ENCODE measurements at regions not wholly inside any gene's neighbourhood (a gene's known extent, or its start where the extent isn't known, plus 50 kb on each side); places are given as distances from the start of the nearest gene placed in this dataset.

GRCh38 chr16:86080131-86080875, 181.3 kb downstream of the IRF8 start:
- intact Hi-C loops (cut with DNase I; ENCODE audit: low total_unique reads) = no loop called here
- H3K4me1 ChIP-seq = no peaks in the 10 kb centered on the region
- no peaks in the 10 kb centered on the region for H3K9me3 ChIP-seq
- TF ChIP-seq EP300 (IDR thresholded peaks at IDR 0.05) = no peak
- no peak for TF ChIP-seq CTCF (IDR thresholded peaks at IDR 0.05)
- no peak for TF ChIP-seq POLR2AphosphoS5 (IDR thresholded peaks at IDR 0.05)
- TF ChIP-seq POLR2A (IDR thresholded peaks at IDR 0.05) = no peak
- no peak for DNase-seq
- peaks cover 0 to 9% (median 7%) of the 10 kb centered on the region in 3 donors for H3K27me3 ChIP-seq
- 42 to 53% (median 50%) methylated on average over 13 of the region's 13 CpGs for WGBS, 5 donors
- no peak overlapping the region for H3K4me3 ChIP-seq
- no peak overlapping the region for H3K27ac ChIP-seq
- H3K36me3 ChIP-seq = no peaks in the 10 kb centered on the region

GRCh38 chr16:86080982-86081381, 182.0 kb downstream of the IRF8 start:
- WGBS, 5 donors = 85 to 94% (median 89%) methylated on average over 6 of the region's 6 CpGs

GRCh38 chr16:86082418-86083030, 183.6 kb downstream of the IRF8 start:
- H3K27ac ChIP-seq = no peak overlapping the region
- TF ChIP-seq EP300 (IDR thresholded peaks at IDR 0.05) = no peak
- TF ChIP-seq POLR2AphosphoS5 (IDR thresholded peaks at IDR 0.05) = no peak
- no peak for TF ChIP-seq CTCF (IDR thresholded peaks at IDR 0.05)
- TF ChIP-seq POLR2A (IDR thresholded peaks at IDR 0.05) = no peak
- H3K36me3 ChIP-seq = no peaks in the 10 kb centered on the region
- H3K4me1 ChIP-seq = peaks cover 0 to under 1% (median 0%) of the 10 kb centered on the region in 4 donors
- peaks cover 0 to 9% (median 7%) of the 10 kb centered on the region in 3 donors for H3K27me3 ChIP-seq
- H3K9me3 ChIP-seq = no peaks in the 10 kb centered on the region
- intact Hi-C loops (cut with DNase I; ENCODE audit: low total_unique reads) = no loop called here
- H3K4me3 ChIP-seq = no peak overlapping the region
- no peak for DNase-seq
- WGBS, 5 donors = 36 to 57% (median 47%) methylated on average over 10 of the region's 10 CpGs

More at GRCh38 chr16:86080982-86081381, 182.0 kb downstream of the IRF8 start:
- TF ChIP-seq CTCF (IDR thresholded peaks at IDR 0.05) = no peak
- no peak for TF ChIP-seq POLR2A (IDR thresholded peaks at IDR 0.05)
- TF ChIP-seq EP300 (IDR thresholded peaks at IDR 0.05) = no peak
- TF ChIP-seq POLR2AphosphoS5 (IDR thresholded peaks at IDR 0.05) = no peak
- Histone ChIP-seq H3K4me1 (no peaks in the 10 kb centered on the region), H3K36me3 (no peaks in the 10 kb centered on the region), H3K9me3 (no peaks in the 10 kb centered on the region), H3K4me3 (no peak overlapping the region), H3K27ac (no peak overlapping the region), H3K27me3 (peaks cover 0 to 9% (median 7%) of the 10 kb centered on the region in 3 donors)
- no peak for DNase-seq
- intact Hi-C loops (cut with DNase I; ENCODE audit: low total_unique reads) = no loop called here

GRCh38 chr16:86083382-86084002, 184.5 kb downstream of the IRF8 start:
- Histone ChIP-seq H3K4me1 (peaks cover 0 to 7% (median 0%) of the 10 kb centered on the region in 4 donors), H3K27me3 (peaks cover 0 to 9% (median 7%) of the 10 kb centered on the region in 3 donors), H3K9me3 (no peaks in the 10 kb centered on the region), H3K36me3 (no peaks in the 10 kb centered on the region), H3K27ac (no peak overlapping the region), H3K4me3 (no peak overlapping the region)
- DNase-seq = no peak
- intact Hi-C loops (cut with DNase I; ENCODE audit: low total_unique reads) = no loop called here
- TF ChIP-seq POLR2A (IDR thresholded peaks at IDR 0.05) = no peak
- TF ChIP-seq POLR2AphosphoS5 (IDR thresholded peaks at IDR 0.05) = no peak
- TF ChIP-seq CTCF (IDR thresholded peaks at IDR 0.05) = no peak
- no peak for TF ChIP-seq EP300 (IDR thresholded peaks at IDR 0.05)
- WGBS, 5 donors = 76 to 88% (median 79%) methylated on average over 8 of the region's 8 CpGs
